Hindlimb muscle (tissue), 1 donor: ENCODE measurements at regions not wholly inside any gene's neighbourhood (a gene's known extent, or its start where the extent isn't known, plus 50 kb on each side); places are given as distances from the start of the nearest gene placed in this dataset.

ENCODE experiments used
- DNase-seq: peaks from one replicate; pipeline ENCODE4 v3.0.0-alpha.2; 2013

GRCh38 chr9:103627731-103628130 lies 466.4 kb upstream of the SMC2 start:
- DNase-seq: no peak

GRCh38 chr9:103649086-103649485 lies 445.0 kb upstream of the SMC2 start:
- no peak for DNase-seq

GRCh38 chr9:103658156-103658555 lies 436.0 kb upstream of the SMC2 start:
- no peak for DNase-seq

DNA sequence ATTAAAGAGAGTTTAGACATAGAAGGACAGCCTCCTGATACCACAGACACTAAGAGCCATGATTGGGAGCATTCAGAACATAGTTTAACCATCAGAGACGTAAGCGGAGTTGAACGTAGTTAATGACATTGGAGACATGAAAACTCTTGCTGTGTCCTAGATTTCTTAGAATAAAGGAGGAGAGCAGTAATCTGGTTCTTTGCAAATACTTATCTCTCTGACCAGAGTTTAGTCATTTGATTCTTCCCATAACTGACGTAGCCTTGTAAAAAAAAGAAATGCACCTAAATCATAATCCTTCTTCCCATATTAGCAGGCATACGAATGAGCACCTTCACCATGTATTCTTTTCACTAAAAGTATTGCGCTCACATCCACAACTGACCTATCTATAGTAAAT lies 433.3 kb upstream of the SMC2 start:
- no peak for DNase-seq

GRCh38 chr9:103661663-103662062 lies 432.4 kb upstream of the SMC2 start:
- DNase-seq: no peak

- no peak for DNase-seq
These were observed 424.8 kb upstream of the SMC2 start for GRCh38 chr9:103669296-103669695.

GRCh38 chr9:103674271-103674670 lies 419.8 kb upstream of the SMC2 start:
- DNase-seq: no peak

GRCh38 chr9:103680581-103680980 lies 413.5 kb upstream of the SMC2 start:
- DNase-seq: no peak

- DNase-seq: no peak
These were observed 412.7 kb upstream of the SMC2 start for GRCh38 chr9:103681435-103681834.

- no peak for DNase-seq
These were observed 393.7 kb upstream of the SMC2 start for GRCh38 chr9:103700195-103700962.

GRCh38 chr9:103702572-103702971 lies 391.5 kb upstream of the SMC2 start:
- no peak for DNase-seq

DNA sequence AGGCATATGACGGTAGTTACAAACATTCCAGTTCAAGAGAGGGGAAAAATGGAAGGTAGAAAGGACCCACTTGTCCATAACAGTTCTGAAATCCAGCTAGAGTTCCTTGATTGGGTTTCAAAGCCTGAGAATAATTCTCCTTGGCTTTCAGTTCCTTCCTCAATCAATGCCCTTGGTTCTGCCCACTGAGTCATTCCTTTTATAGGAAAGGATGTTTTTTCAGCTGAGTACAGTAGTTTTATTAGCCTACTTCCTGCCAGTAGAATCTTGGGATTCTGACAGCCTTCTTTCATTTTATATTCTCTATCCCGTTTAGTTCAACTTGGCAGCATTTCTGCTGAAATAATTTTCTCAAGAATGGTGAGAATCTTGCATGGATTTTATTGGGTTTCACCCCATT lies 386.9 kb upstream of the SMC2 start:
- DNase-seq: no peak

DNA sequence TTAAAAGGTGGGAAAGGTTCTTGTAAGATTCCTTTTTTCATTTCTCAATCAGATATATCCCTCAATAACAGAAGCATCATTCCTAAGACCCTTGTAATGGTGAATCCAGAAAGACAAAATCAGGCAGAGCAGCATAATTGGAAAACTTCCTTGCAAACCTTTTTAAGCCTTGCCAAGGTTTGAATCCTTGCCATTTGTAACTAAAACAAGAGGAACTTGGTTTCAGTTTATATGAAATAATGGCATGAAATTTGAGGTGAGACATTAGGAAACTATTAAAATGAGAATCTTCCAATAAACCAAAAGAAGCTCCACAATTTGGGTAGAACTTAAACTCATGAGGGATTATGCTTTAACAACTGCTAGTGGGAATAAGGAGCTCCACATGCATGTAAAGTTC lies 384.7 kb upstream of the SMC2 start:
- peak; percentile 42 for DNase-seq

DNA sequence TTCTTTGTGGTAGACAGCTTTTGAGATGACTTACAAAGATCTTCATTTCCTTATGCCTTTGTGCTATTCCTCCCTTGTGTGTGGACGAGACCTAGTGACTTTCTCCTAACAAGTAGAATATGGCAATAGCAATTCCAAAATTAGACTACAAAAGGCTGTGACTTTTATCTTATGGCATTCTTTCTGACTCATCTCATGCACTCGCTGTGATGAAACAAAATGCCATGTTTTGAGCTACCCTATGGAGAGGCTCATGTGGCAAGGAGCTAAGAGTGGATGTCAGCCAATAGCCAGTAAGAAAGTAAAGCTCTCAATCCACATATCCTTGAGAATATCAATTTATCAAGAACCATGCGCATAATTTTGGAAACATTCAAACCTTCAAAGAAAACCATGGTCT lies 380.5 kb upstream of the SMC2 start:
- no peak for DNase-seq

DNA sequence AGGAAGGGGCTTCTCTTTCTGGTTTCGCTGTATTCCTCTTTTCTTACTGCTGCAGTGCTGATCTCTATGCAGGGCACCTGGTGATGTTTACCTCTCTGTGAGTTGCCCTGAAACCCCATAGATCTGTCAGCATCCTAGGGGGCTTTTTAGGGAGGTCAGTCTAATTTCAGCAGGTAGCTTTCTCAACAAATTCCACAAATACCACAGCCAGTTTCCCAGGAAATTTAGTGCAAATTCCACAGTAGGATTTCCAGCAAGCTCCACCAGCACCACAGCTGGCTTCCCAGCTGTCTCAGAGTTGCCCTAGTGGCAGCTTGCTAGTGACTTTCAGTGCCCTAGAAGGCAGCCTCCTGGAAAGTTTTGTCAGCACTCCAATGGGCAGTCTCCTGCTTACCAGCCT lies 379.1 kb upstream of the SMC2 start:
- DNase-seq: no peak

DNA sequence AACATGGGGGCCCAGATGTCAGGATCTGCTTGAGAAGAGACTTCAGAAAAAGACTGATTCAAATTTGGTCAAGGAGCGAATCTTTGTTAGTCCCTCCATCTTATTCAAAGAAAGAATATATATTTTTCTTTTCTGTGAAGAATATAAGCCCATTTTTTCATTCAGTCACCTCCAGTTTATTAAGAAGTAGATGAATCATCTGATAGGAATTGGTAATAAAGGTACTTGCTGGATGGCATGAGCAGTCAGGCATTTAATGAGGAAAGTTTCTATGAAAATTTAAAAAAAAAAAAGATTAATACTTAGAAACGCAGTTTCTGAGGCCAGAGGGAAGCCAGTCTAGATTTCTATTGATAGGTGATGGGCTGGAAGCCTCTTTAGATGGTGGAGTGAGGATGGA lies 373.1 kb upstream of the SMC2 start:
- no peak for DNase-seq

GRCh38 chr9:103730866-103731265 lies 363.2 kb upstream of the SMC2 start:
- peak; percentile 19 for DNase-seq

DNA sequence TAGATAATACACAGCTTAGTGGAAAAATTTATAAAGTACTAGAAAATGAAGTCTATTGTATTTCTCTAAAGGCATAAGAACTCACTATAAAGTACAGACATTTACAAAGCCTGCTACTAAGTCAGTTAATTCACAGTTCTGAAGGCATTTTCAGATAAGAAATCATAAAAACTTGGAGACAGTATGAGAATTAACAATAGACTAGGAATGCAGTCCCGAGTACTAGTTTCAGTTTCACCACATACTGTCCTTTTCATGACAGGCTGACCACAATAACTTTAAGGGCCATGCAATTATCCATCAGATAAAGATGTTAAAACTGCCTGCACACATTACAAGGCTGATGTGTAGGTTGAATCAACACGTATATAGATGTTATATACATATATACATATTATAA lies 362.6 kb upstream of the SMC2 start:
- no peak for DNase-seq

DNA sequence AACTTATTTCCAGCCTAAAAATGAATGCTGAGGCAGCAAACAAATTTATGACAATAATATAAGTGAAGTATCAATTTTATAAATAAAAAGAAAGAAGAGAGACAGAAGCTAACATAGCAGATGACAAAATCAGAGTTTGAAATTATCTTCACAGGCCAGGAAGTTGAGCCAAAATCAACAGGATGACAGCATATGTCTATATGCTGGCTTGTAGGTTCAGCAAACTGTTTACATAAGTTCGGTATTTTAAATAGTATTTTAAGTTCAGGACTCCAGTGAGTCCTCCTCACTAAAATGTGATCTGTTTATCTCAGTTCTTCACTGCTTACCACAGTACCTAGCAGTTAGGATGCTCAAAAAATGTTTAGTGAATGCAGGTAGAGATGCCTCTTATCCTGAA lies 359.6 kb upstream of the SMC2 start:
- no peak for DNase-seq

- no peak for DNase-seq
These were observed 338.7 kb upstream of the SMC2 start for GRCh38 chr9:103755441-103755840.

GRCh38 chr9:103755986-103756385 lies 338.1 kb upstream of the SMC2 start:
- no peak for DNase-seq

DNA sequence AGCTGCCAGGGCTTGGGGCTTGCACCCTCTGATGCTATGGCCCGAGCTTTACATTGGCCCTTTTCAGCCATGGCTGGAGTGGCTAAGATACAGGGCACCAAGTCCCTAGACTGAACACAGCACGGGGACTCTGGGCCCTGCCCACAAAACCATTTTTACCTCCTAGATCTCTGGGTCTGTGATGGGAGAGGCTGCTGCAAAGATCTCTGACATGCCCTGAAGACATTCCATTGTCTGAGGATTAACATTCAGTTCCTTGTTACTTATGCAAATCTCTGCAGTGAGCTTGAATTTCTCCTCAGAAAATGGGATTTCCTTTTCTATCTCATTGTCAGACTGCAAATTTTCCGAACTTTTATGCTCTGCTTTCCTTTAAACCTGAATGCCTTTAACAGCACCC lies 337.0 kb upstream of the SMC2 start:
- no peak for DNase-seq

DNA sequence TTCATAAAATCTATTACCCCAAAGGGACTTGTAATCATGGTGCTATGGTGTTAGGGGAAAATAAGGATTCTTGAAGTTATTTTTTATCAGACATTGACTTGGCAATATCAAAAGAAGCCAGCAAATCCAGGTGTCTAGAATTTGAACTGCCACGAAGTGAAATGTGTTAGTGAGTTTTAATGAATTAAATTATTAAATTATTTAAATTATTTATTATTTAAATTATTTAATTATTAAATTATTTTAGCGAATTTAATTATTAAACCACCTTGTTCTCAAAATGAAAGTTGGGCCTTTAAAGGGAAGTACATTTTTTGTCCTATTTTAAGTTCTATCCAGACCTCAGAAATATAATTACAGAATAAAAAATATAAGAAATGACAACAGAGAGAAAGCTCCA lies 332.6 kb upstream of the SMC2 start:
- no peak for DNase-seq

GRCh38 chr9:103789686-103790085 lies 304.4 kb upstream of the SMC2 start:
- DNase-seq: no peak

GRCh38 chr9:103798620-103799019 lies 295.5 kb upstream of the SMC2 start:
- DNase-seq: no peak
